WERI-Rb-1 (cell line): ENCODE measurements at regions not wholly inside any gene's neighbourhood (a gene's known extent, or its start where the extent isn't known, plus 50 kb on each side); places are given as distances from the start of the nearest gene placed in this dataset.

Experiments used
- DNase-seq: peaks from one replicate; pipeline ENCODE4 v3.0.0-alpha.2; 2020
- H3K27ac ChIP-seq: fragments of 250-450 bp; sonication (Bioruptor Pico); 2 replicates; pipeline ENCODE4 v1.5.1; 2020; ENCODE audit warnings: mild to moderate bottlenecking, moderate library complexity
- H3K27me3 ChIP-seq: fragments of 250-450 bp; sonication (Bioruptor Pico); 2 replicates; pipeline ENCODE4 v1.5.1; 2021; ENCODE audit warnings: mild to moderate bottlenecking, low read depth, moderate library complexity; ENCODE audit not compliant: insufficient read depth, severe bottlenecking
- H3K36me3 ChIP-seq: fragments of 250-450 bp; sonication (Bioruptor Pico); 2 replicates; pipeline ENCODE4 v1.5.1; 2020; ENCODE audit warnings: mild to moderate bottlenecking, moderate library complexity
- H3K4me3 ChIP-seq: 2 replicates; pipeline ENCODE4 v1.5.1; 2011; ENCODE audit warnings: low read depth, mild to moderate bottlenecking, control low read depth, low read length
- H3K9me3 ChIP-seq: fragments of 250-450 bp; sonication (Bioruptor Pico); 2 replicates; pipeline ENCODE4 v1.5.1; 2021; ENCODE audit warnings: mild to moderate bottlenecking, moderate library complexity; ENCODE audit not compliant: severe bottlenecking
- TF ChIP-seq, protein P1 (sequence below): IDR thresholded peaks from 2 replicates; pipeline ENCODE4 v1.5.1; 2011; ENCODE audit warnings: low read depth, mild to moderate bottlenecking, control low read depth, inconsistent platforms, low read length

GRCh38 chr4:81704461-81704860 lies 232.8 kb upstream of the RASGEF1B start:
- Histone ChIP-seq H3K27ac (no peak overlapping the region), H3K9me3 (peaks cover 4% of the 10 kb centered on the region), H3K4me3 (no peak overlapping the region), H3K27me3 (no peaks in the 10 kb centered on the region), H3K36me3 (no peaks in the 10 kb centered on the region)
- TF ChIP-seq, protein P1, sequence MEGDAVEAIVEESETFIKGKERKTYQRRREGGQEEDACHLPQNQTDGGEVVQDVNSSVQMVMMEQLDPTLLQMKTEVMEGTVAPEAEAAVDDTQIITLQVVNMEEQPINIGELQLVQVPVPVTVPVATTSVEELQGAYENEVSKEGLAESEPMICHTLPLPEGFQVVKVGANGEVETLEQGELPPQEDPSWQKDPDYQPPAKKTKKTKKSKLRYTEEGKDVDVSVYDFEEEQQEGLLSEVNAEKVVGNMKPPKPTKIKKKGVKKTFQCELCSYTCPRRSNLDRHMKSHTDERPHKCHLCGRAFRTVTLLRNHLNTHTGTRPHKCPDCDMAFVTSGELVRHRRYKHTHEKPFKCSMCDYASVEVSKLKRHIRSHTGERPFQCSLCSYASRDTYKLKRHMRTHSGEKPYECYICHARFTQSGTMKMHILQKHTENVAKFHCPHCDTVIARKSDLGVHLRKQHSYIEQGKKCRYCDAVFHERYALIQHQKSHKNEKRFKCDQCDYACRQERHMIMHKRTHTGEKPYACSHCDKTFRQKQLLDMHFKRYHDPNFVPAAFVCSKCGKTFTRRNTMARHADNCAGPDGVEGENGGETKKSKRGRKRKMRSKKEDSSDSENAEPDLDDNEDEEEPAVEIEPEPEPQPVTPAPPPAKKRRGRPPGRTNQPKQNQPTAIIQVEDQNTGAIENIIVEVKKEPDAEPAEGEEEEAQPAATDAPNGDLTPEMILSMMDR, result no peak
- DNase-seq, result no peak

- Histone ChIP-seq H3K4me3 (no peak overlapping the region), H3K27ac (no peak overlapping the region), H3K36me3 (no peaks in the 10 kb centered on the region), H3K27me3 (no peaks in the 10 kb centered on the region), H3K9me3 (no peaks in the 10 kb centered on the region)
- TF ChIP-seq, protein P1, result no peak
- DNase-seq, result no peak
Observed at GRCh38 chr4:81700189-81700588, 228.5 kb upstream of the RASGEF1B start.

- Histone ChIP-seq H3K4me3 (no peak overlapping the region), H3K36me3 (no peaks in the 10 kb centered on the region), H3K27me3 (no peaks in the 10 kb centered on the region), H3K9me3 (peaks cover 2% of the 10 kb centered on the region), H3K27ac (peak overlapping the region; percentile 75)
- TF ChIP-seq, protein P1, result no peak
- DNase-seq, result peak; percentile 74
Observed at GRCh38 chr4:81698538-81699296, 227.0 kb upstream of the RASGEF1B start.

DNA sequence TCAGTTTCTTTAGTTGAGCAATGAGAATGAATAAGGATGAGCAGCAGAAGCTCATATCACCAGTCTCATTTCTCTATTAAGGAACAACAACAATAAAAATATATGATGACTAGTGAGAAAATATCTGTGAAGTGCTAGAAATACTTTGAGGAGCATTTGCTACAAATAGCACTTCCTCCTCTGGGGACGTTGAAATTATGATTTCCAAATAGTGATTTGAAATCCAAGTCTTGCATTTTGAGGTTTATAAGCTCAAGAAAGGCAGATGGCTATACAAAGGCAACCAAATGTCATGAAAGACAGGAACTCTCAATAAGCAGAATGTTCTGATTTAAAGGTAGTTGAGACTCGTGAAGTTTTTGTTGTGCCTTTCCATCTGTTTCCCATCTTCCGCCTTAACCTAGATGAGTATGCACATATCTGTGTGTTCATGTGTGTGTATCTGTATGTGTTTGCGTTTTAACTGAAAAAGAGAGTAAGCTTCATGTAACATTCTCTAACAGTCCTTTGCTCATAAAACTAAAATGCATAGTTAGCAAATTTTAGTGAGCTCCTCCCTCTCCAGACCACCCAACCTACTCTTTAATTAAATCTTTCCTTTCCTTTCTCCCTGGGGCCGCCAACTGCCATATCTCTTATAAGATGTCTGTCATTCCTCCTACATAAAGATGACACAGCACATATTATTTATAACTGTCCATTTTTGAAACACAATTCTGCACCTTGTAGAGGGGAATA lies 222.6 kb upstream of the RASGEF1B start:
- H3K4me3 ChIP-seq, result no peak overlapping the region
- no peak overlapping the region for H3K27ac ChIP-seq
- DNase-seq, result no peak
- no peaks in the 10 kb centered on the region for H3K36me3 ChIP-seq
- TF ChIP-seq, protein P1, result no peak
- peaks cover 2% of the 10 kb centered on the region for H3K9me3 ChIP-seq
- H3K27me3 ChIP-seq, result no peaks in the 10 kb centered on the region

- DNase-seq, result no peak
- no peak overlapping the region for H3K4me3 ChIP-seq
- H3K9me3 ChIP-seq, result peaks cover 2% of the 10 kb centered on the region
- TF ChIP-seq, protein P1, result no peak
- no peaks in the 10 kb centered on the region for H3K27me3 ChIP-seq
- H3K27ac ChIP-seq, result peak overlapping the region; percentile 67
- no peaks in the 10 kb centered on the region for H3K36me3 ChIP-seq
Observed at GRCh38 chr4:81690871-81691270, 219.2 kb upstream of the RASGEF1B start.
